ENCODE measurements at regions not wholly inside any gene's neighbourhood (a gene's known extent, or its start where the extent isn't known, plus 50 kb on each side); places are given as distances from the start of the nearest gene placed in this dataset.
A peak's percentile ranks its signal among the peaks of the same experiment; 100 is the strongest.

GRCh38 chr13:86051134-86052103 lies 252.2 kb upstream of the SLITRK6 start:
- no peaks in the 10 kb centered on the region for H3K36me3 ChIP-seq (replicated peaks)
- H3K4me3 ChIP-seq (ENCODE audit: low read depth, low read length), result no peak overlapping the region
- no peak for DNase-seq
- H3K27me3 ChIP-seq (replicated peaks), result no peaks in the 10 kb centered on the region
- TF ChIP-seq CTCF (IDR thresholded peaks at IDR 0.05; ENCODE audit: low read depth, low read length, missing control alignments), result no peak
- H3K27ac ChIP-seq, result no peak overlapping the region
- in situ Hi-C loops (cut with HindIII; ENCODE audit: low pct_ligation_motif_present, low sequenced_read_pairs), result no loop called here

DNA sequence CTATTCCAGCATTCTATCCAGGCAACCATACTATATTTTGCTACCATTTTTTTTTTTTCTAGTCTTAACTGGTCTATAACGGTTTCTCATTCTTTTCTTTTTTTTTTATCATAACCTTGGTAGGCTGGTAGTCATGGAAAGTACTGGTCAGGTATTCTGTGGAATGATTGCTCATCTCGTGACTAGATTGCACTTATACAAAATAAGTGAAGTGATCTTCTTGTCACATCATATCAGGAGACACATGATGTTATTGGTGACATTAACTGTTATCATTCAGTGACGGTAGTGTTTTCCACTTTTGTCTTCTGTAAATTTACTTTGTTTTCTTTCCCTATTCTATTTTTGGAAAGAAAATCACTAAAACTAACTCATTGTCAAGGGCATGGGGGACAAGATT lies 239.3 kb upstream of the SLITRK6 start:
- Histone ChIP-seq H3K27ac (no peak overlapping the region), H3K27me3 (replicated peaks) (no peaks in the 10 kb centered on the region), H3K4me3 (ENCODE audit: low read depth, low read length) (no peak overlapping the region), H3K36me3 (replicated peaks) (no peaks in the 10 kb centered on the region)
- in situ Hi-C loops (cut with HindIII; ENCODE audit: low pct_ligation_motif_present, low sequenced_read_pairs), result no loop called here
- TF ChIP-seq CTCF (IDR thresholded peaks at IDR 0.05; ENCODE audit: low read depth, low read length, missing control alignments), result no peak
- DNase-seq, result no peak

DNA sequence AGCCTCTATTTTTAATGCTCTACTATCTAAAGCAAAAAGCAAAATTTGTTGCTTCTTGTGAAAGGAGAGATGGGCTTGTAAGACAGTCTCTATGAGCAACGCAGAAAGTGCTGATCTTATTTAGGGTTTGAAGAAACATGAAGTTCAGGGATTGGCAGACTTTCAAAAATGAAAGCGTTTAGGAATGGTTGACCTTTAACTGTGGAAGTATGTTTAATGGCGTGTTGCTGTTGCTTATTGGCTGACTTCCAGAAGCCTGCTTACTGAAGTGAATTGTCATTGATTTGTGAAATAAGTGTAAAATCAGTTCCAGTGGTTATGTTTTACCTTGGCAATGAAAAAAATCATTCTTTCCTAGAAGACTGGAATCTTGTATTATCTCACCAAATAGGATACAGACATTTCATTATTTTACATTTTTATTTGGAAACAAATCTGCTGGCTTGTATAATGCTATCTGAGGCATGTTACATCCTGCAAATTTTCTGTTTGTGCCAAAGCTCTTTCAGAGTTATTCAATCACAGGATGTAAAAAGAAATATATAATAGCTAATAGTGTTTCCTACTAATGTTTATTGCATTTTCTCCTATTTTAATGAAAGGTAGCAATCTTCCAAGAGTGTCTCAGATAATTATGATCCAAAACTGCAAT lies 221.3 kb upstream of the SLITRK6 start:
- no peak for TF ChIP-seq CTCF (IDR thresholded peaks at IDR 0.05; ENCODE audit: low read depth, low read length, missing control alignments)
- in situ Hi-C loops (cut with HindIII; ENCODE audit: low pct_ligation_motif_present, low sequenced_read_pairs), result no loop called here
- peak; percentile 20 for DNase-seq
- no peaks in the 10 kb centered on the region for H3K27me3 ChIP-seq (replicated peaks)
- H3K27ac ChIP-seq, result no peak overlapping the region
- no peaks in the 10 kb centered on the region for H3K36me3 ChIP-seq (replicated peaks)
- H3K4me3 ChIP-seq (ENCODE audit: low read depth, low read length), result no peak overlapping the region

DNA sequence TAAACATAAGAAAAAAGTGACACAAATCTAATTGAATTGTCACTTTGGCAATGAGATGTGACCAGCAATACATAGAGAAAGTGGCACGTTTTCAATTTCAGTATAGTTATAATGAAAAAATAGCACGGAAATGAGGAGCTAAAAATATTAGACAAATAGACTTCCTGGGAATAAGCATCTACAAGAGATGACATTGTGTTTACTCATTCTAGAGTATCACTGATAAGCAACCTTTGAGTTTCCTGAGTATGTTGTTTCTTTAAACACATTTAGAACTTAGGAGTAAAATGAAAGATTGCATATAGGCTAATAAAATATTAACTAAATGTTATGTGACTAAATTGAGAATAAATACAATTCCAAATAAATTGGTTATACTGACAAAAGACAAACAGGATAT lies 207.1 kb upstream of the SLITRK6 start:
- Histone ChIP-seq H3K27ac (no peak overlapping the region), H3K4me3 (ENCODE audit: low read depth, low read length) (no peak overlapping the region), H3K36me3 (replicated peaks) (no peaks in the 10 kb centered on the region), H3K27me3 (replicated peaks) (no peaks in the 10 kb centered on the region)
- no peak for TF ChIP-seq CTCF (IDR thresholded peaks at IDR 0.05; ENCODE audit: low read depth, low read length, missing control alignments)
- DNase-seq, result no peak
- in situ Hi-C loops (cut with HindIII; ENCODE audit: low pct_ligation_motif_present, low sequenced_read_pairs), result no loop called here

GRCh38 chr13:86003029-86003428 lies 203.8 kb upstream of the SLITRK6 start:
- Histone ChIP-seq H3K36me3 (replicated peaks) (no peaks in the 10 kb centered on the region), H3K4me3 (ENCODE audit: low read depth, low read length) (no peak overlapping the region), H3K27me3 (replicated peaks) (no peaks in the 10 kb centered on the region), H3K27ac (no peak overlapping the region)
- in situ Hi-C loops (cut with HindIII; ENCODE audit: low pct_ligation_motif_present, low sequenced_read_pairs), result no loop called here
- no peak for TF ChIP-seq CTCF (IDR thresholded peaks at IDR 0.05; ENCODE audit: low read depth, low read length, missing control alignments)
- DNase-seq, result no peak
